Mammary epithelial cell (primary cell): ENCODE measurements at regions not wholly inside any gene's neighbourhood (a gene's known extent, or its start where the extent isn't known, plus 50 kb on each side); places are given as distances from the start of the nearest gene placed in this dataset.

Source experiments
- CTCF ChIP-seq, 2 donors: IDR thresholded peaks in 1 of 2; conservative IDR thresholded peaks in 1 of 2; 2 replicates each; pipeline ENCODE4 v1.5.1; 2011 to 2012; ENCODE audit warnings: inconsistent platforms in 2 of 2, low read length in 2 of 2, mild to moderate bottlenecking in 2 of 2, control low read depth in 1 of 2, low read depth in 1 of 2; ENCODE audit not compliant: insufficient read depth in 1 of 2; ENCODE audit errors: extremely low read depth in 1 of 2
- EZH2 ChIP-seq: IDR thresholded peaks from 2 replicates; pipeline ENCODE4 v1.6.1; 2012; ENCODE audit warnings: low read length, inconsistent platforms, borderline replicate concordance

GRCh38 chr12:131409211-131409610 lies 301.7 kb upstream of the SFSWAP start:
- TF ChIP-seq CTCF (conservative IDR thresholded peaks at IDR 0.05 in 1 of 2, IDR thresholded peaks at IDR 0.05 in 1 of 2; ENCODE audit: extremely low read depth in 1 of 2, insufficient read depth in 1 of 2, low read depth in 1 of 2, low read length in 2 of 2) = no peak
- no peak for TF ChIP-seq EZH2
